NCI-H748 (cell line): ENCODE measurements at regions not wholly inside any gene's neighbourhood (a gene's known extent, or its start where the extent isn't known, plus 50 kb on each side); places are given as distances from the start of the nearest gene placed in this dataset.

Source experiments
- DNase-seq: peaks from one replicate; lab custom pipeline; 2025; ENCODE audit not compliant: unreplicated experiment; lab: John Stamatoyannopoulos, UW

- DNase-seq: no peak
Observed at GRCh38 chr12:75844049-75844770, 187.4 kb downstream of the PHLDA1 start.

DNA sequence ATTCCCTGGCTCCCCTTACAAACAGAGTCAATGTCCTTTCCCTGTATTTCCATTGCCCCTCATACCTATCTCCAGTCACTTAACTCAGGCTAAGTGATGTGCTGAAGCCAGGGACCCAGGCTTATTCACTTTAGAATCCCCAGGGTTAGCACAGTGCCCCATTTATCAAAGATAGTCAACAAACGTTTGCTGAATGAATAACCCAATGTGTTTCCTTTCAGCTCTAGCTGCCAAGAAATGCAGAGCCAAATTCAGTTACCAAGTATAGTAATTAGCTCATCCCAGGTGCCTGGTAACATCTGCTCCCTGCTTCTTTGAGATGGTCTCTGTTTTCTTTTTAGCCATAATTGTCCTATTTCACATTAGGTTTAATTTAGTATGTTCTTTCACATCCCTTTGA lies 189.5 kb downstream of the PHLDA1 start:
- DNase-seq: peak; percentile 9

DNA sequence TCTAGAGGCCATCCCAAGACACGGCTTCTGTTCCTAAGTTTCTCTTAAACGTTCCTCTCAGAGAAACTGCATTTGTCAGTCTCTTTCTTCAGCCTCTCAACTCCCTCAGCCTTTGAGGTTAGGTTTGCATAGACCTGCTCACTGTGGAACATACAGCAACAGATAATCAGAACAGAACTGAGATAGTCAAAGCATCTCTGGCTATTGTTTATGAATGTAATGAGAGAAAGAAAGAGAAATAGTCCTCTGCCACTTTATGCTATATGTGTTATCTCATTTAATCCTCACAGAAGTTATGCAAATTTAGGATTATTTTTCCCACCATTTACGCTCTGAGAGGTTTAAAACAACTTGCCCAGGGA lies 190.6 kb downstream of the PHLDA1 start:
- DNase-seq: no peak

- no peak for DNase-seq
Observed at GRCh38 chr12:75838309-75838708, 193.3 kb downstream of the PHLDA1 start.

DNA sequence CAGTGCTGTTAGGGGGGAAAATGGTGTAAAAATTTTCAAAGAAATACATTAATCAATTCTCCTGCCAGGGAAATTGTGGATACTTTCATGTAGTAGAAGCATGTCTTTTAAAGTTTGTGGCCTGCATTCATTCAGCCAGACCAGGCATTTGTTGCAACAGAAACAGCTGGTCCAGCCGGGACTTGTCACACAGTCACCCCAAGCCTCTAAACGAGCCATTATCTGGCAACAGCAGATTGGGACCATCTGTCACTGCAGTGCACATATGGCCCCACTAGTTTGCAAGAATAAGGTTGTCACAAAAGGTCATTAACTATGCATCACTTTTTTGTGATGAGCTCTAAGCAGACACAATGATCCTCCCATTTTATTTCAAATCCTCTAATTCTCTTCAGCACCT lies 193.9 kb downstream of the PHLDA1 start:
- DNase-seq: peak; percentile 27

DNA sequence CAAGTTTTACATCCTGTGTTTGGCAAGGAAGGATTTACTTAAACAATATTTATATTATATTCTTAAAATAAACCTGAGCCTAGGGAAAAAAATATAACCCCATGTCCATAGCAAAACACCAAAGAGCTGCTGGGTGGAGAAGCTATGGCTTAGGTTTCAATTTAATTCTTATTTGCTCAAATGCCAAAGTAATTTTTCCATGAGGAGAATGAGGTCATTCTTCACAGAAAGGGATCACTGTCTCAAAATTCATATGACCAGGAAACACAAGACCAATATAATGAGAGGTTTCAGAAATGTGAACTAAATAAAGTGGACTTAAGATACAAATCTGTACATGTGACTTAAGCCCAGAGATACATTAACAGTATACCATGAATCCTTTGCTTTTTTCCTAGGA lies 195.0 kb downstream of the PHLDA1 start:
- no peak for DNase-seq

GRCh38 chr12:75834591-75834990 lies 197.0 kb downstream of the PHLDA1 start:
- no peak for DNase-seq

DNA sequence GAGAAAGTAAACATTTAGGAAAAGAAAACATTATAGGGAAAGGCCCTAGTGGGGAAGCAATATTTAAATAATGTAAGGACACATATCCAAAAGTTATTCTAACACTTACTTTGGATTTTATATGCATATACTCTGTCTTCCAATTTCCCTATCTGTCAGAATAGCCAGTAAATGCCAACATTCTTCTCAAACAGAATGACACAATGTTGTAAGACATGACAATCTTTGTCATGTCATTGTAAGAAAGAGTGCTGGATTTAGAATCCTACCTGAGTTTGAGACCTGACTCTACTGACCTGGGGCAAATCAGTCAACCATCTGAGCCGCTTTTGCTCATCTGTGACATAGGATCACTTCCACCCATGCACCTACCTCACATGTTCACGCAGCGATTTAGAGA lies 198.3 kb downstream of the PHLDA1 start:
- DNase-seq: no peak

GRCh38 chr12:75831402-75831801 lies 200.2 kb downstream of the PHLDA1 start:
- DNase-seq: no peak

DNA sequence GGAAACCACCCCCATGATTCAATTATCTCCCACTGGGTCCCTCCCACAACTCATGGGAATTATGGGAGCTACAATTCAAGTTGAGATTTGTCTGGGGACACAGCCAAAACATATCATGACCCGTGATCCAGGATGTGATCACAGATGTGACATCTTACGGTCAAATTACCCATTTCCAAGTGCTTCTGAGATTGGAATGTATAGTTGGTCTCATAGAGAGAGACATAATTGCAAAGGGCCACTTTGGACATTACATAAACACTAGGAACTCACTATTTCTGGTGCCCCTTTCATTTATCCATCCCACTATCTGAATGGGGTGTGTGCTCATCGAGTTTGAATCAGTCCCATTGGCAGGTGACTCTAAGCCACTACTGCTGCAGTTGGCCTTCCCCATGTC lies 204.5 kb downstream of the PHLDA1 start:
- DNase-seq: no peak

- no peak for DNase-seq
Observed at GRCh38 chr12:75825686-75826085, 205.9 kb downstream of the PHLDA1 start.

GRCh38 chr12:75823475-75823874 lies 208.1 kb downstream of the PHLDA1 start:
- no peak for DNase-seq

DNA sequence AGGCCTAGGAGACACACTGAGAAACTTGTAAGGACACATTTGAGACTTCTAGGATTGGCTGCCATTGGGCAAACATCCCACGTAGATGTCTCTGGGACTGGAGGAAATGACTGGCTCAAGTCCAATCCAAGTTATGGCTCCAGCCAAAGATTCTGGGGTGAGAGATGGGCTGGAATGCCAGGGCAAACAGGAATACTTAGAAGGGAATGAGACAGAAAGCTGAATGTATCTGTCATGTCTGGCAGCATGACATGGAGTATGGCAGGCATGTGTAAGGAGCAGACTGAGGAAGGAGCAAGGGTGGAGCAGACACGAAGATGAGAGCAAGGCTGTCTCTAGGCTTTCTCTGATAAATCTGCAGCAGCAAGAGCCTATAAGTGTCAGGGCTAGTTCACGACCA lies 209.2 kb downstream of the PHLDA1 start:
- no peak for DNase-seq

GRCh38 chr12:75820848-75821578 lies 210.6 kb downstream of the PHLDA1 start:
- DNase-seq: no peak

GRCh38 chr12:75820071-75820470 lies 211.5 kb downstream of the PHLDA1 start:
- no peak for DNase-seq

DNA sequence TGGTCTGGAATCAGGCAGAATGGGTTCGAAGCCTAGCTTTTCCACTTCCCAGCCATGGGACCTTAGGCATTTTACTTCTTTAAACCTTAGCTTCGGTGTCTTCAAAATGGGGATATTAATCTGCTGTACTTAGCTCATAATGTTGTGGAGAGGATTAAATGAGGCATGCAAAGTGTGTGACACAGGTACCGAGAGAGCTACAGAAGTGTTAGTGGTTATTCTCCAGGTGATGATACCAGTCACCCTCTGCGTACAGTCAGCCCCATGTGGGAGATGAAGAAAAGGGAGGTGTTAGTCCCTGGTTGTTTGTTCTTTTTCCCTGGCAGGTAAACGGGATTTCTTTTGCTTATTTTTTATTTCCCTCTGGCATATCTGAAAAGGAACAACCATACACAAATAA lies 212.1 kb downstream of the PHLDA1 start:
- no peak for DNase-seq

GRCh38 chr12:75818863-75819262 lies 212.7 kb downstream of the PHLDA1 start:
- no peak for DNase-seq

GRCh38 chr12:75816897-75817296 lies 214.7 kb downstream of the PHLDA1 start:
- DNase-seq: peak; percentile 19

DNA sequence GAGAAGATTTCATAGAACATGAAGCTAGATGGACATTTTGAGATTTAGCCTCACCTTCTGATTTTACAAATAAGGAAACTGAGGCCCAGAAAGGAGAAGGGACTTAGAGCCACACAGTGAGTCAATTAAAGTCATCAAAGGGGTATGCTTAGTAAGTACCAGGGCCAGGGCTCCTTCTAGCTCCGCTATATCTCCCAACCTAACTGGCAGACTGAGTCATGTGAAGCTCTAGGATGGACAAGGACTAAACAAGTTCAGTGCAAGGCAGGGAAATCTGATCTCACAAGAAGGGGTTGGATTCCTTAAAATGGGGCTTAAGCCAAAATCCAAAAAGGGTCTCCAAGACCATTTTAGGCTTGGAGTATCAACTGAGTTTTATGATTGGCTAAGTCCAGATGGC lies 215.8 kb downstream of the PHLDA1 start:
- DNase-seq: no peak

GRCh38 chr12:75814851-75815754 lies 216.5 kb downstream of the PHLDA1 start:
- peak; percentile 10 for DNase-seq

DNA sequence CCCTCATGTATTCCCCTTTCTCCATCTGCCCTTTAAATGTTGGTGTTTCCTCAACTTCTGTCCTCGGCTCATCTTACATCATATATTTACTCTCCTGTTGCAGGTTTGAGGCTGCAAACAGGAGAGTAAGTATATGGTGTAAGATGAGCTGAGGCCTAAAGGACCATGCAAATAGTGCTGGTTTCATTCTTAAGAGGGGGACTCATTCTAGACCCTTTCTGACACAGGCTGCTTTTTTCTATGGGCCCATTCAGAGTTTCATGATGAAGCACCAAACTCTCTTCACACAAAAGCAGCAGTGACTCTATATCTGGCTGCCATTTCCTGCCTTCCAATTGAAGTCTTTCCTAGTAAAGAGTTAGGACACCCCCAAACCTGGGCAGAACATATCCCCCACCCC lies 218.5 kb downstream of the PHLDA1 start:
- no peak for DNase-seq
